GM19328 (cell line): ENCODE measurements at regions not wholly inside any gene's neighbourhood (a gene's known extent, or its start where the extent isn't known, plus 50 kb on each side); places are given as distances from the start of the nearest gene placed in this dataset.

Experiments
- ATAC-seq: cut with Tn5 transposase; IDR thresholded peaks from one replicate; pipeline ENCODE4 v1.9.1; 2021; ENCODE audit warnings: mild to moderate bottlenecking, moderate library complexity; ENCODE audit not compliant: unreplicated experiment

GRCh38 chr6:28585335-28585734 is 59.7 kb downstream of the GPX5 start:
- no peak for ATAC-seq

- ATAC-seq, result no peak
These were observed 60.6 kb downstream of the GPX5 start for GRCh38 chr6:28586324-28586723.

- ATAC-seq, result peak; percentile 71
These were observed 61.5 kb downstream of the GPX5 start for GRCh38 chr6:28586962-28587745.

- ATAC-seq, result no peak
These were observed 62.0 kb downstream of the GPX5 start for GRCh38 chr6:28587746-28588075.

GRCh38 chr6:28588666-28589065 is 63.0 kb downstream of the GPX5 start:
- no peak for ATAC-seq

GRCh38 chr6:28589234-28589956 is 63.7 kb downstream of the GPX5 start:
- ATAC-seq, result no peak

- ATAC-seq, result no peak
These were observed 64.3 kb downstream of the GPX5 start for GRCh38 chr6:28589957-28590349.

- ATAC-seq, result no peak
These were observed 71.6 kb downstream of the GPX5 start for GRCh38 chr6:28597217-28597835.

- no peak for ATAC-seq
These were observed 72.4 kb downstream of the GPX5 start for GRCh38 chr6:28597924-28598722.

GRCh38 chr6:28598757-28599686 is 73.3 kb downstream of the GPX5 start:
- ATAC-seq, result no peak

GRCh38 chr6:28600245-28600644 is 74.6 kb downstream of the GPX5 start:
- no peak for ATAC-seq

GRCh38 chr6:28603891-28604290 is 78.2 kb downstream of the GPX5 start:
- no peak for ATAC-seq

GRCh38 chr6:28606424-28607391 is 81.0 kb downstream of the GPX5 start:
- no peak for ATAC-seq

- ATAC-seq, result no peak
These were observed 82.3 kb downstream of the GPX5 start for GRCh38 chr6:28607990-28608389.

GRCh38 chr6:28609672-28610071 is 84.0 kb downstream of the GPX5 start:
- no peak for ATAC-seq

GRCh38 chr6:28615616-28615954 is 89.9 kb downstream of the GPX5 start:
- no peak for ATAC-seq

GRCh38 chr6:28615955-28616747 is 90.5 kb downstream of the GPX5 start:
- no peak for ATAC-seq

- no peak for ATAC-seq
These were observed 93.3 kb downstream of the GPX5 start for GRCh38 chr6:28618898-28619555.
